HEK293 (cell line): ENCODE measurements at regions not wholly inside any gene's neighbourhood (a gene's known extent, or its start where the extent isn't known, plus 50 kb on each side); places are given as distances from the start of the nearest gene placed in this dataset.

Experiments used
- ATF2 ChIP-seq: fragments of 450-650 bp; formaldehyde crosslinking; IDR thresholded peaks from 2 replicates; pipeline ENCODE4 v1.5.1; 2016; ENCODE audit warnings: missing biosample characterization, missing genetic modification characterization, low read depth
- CTCF ChIP-seq: fragments of 450-650 bp; formaldehyde crosslinking; IDR thresholded peaks from 2 replicates; pipeline ENCODE4 v1.5.1; 2016; ENCODE audit warnings: missing biosample characterization, missing genetic modification characterization
- GLIS1 ChIP-seq: fragments of 450-650 bp; formaldehyde crosslinking; IDR thresholded peaks from 2 replicates; pipeline ENCODE4 v1.5.1; 2016; ENCODE audit warnings: missing biosample characterization, missing genetic modification characterization
- IKZF3 ChIP-seq: fragments of 450-650 bp; IDR thresholded peaks from 2 replicates; pipeline ENCODE4 v1.5.0; 2018; ENCODE audit warnings: missing biosample characterization, mild to moderate bottlenecking, missing genetic modification characterization, moderate library complexity
- KLF16 ChIP-seq: fragments of 450-650 bp; formaldehyde crosslinking; IDR thresholded peaks from 2 replicates; pipeline ENCODE4 v1.5.1; 2017; ENCODE audit warnings: missing biosample characterization, missing genetic modification characterization
- OSR2 ChIP-seq: fragments of 450-650 bp; formaldehyde crosslinking; IDR thresholded peaks from 2 replicates; pipeline ENCODE4 v1.5.1; 2016; ENCODE audit warnings: missing biosample characterization, missing genetic modification characterization
- PRDM6 ChIP-seq: fragments of 450-650 bp; formaldehyde crosslinking; IDR thresholded peaks from 2 replicates; pipeline ENCODE4 v1.5.1; 2017; ENCODE audit warnings: missing biosample characterization, missing genetic modification characterization
- TCF7L2 ChIP-seq: IDR thresholded peaks from 2 replicates; pipeline ENCODE4 v1.6.1; 2011; ENCODE audit warnings: low read depth, mild to moderate bottlenecking, inconsistent platforms, low read length, moderate library complexity, borderline replicate concordance
- YY2 ChIP-seq: fragments of 450-650 bp; formaldehyde crosslinking; IDR thresholded peaks from 2 replicates; pipeline ENCODE4 v1.5.1; 2016; ENCODE audit warnings: missing biosample characterization, missing genetic modification characterization
- ZBTB1 ChIP-seq: fragments of 450-650 bp; formaldehyde crosslinking; IDR thresholded peaks from 2 replicates; pipeline ENCODE4 v1.5.1; 2016; ENCODE audit warnings: missing biosample characterization, missing genetic modification characterization
- ZBTB6 ChIP-seq: fragments of 450-650 bp; formaldehyde crosslinking; IDR thresholded peaks from 2 replicates; pipeline ENCODE4 v1.5.1; 2017; ENCODE audit warnings: missing biosample characterization, missing genetic modification characterization
- ZBTB8A ChIP-seq: fragments of 450-650 bp; formaldehyde crosslinking; IDR thresholded peaks from 2 replicates; pipeline ENCODE4 v1.5.1; 2016; ENCODE audit warnings: missing biosample characterization, missing genetic modification characterization
- ZNF148 ChIP-seq: fragments of 450-650 bp; formaldehyde crosslinking; IDR thresholded peaks from 2 replicates; pipeline ENCODE4 v1.5.0; 2017; ENCODE audit warnings: missing biosample characterization, missing genetic modification characterization, borderline replicate concordance
- ZNF19 ChIP-seq: fragments of 450-650 bp; formaldehyde crosslinking; IDR thresholded peaks from 2 replicates; pipeline ENCODE4; 2016; ENCODE audit warnings: missing biosample characterization, missing genetic modification characterization, low read depth
- ZNF335 ChIP-seq: fragments of 450-650 bp; formaldehyde crosslinking; conservative IDR thresholded peaks from 2 replicates; pipeline ENCODE4 v1.5.1; 2016; ENCODE audit warnings: missing biosample characterization, missing genetic modification characterization
- ZNF362 ChIP-seq: fragments of 450-650 bp; formaldehyde crosslinking; IDR thresholded peaks from 2 replicates; pipeline ENCODE4 v1.5.1; 2016; ENCODE audit warnings: missing biosample characterization, missing genetic modification characterization
- ZNF366 ChIP-seq: fragments of 450-650 bp; formaldehyde crosslinking; conservative IDR thresholded peaks from 2 replicates; pipeline ENCODE4 v1.5.1; 2016; ENCODE audit warnings: missing biosample characterization, missing genetic modification characterization
- ZNF398 ChIP-seq: fragments of 450-650 bp; formaldehyde crosslinking; IDR thresholded peaks from 2 replicates; pipeline ENCODE4 v1.5.1; 2017; ENCODE audit warnings: missing biosample characterization, missing genetic modification characterization
- ZNF433 ChIP-seq: fragments of 450-650 bp; formaldehyde crosslinking; IDR thresholded peaks from 2 replicates; pipeline ENCODE4 v1.5.1; 2016; ENCODE audit warnings: missing biosample characterization, missing genetic modification characterization, low read depth
- ZNF513 ChIP-seq: fragments of 450-650 bp; IDR thresholded peaks from 2 replicates; pipeline ENCODE4 v1.5.1; 2018; ENCODE audit warnings: missing biosample characterization, missing genetic modification characterization
- ZNF514 ChIP-seq: fragments of 450-650 bp; formaldehyde crosslinking; IDR thresholded peaks from 2 replicates; pipeline ENCODE4 v1.5.1; 2016; ENCODE audit warnings: missing biosample characterization, missing genetic modification characterization
- ZNF596 ChIP-seq: fragments of 450-650 bp; IDR thresholded peaks from 2 replicates; pipeline ENCODE4 v1.5.0; 2018; ENCODE audit warnings: missing biosample characterization, mild to moderate bottlenecking, missing genetic modification characterization, moderate library complexity
- ZNF645 ChIP-seq: fragments of 450-650 bp; formaldehyde crosslinking; IDR thresholded peaks from 2 replicates; pipeline ENCODE4; 2016; ENCODE audit warnings: missing biosample characterization, missing genetic modification characterization
- ZNF654 ChIP-seq: fragments of 450-650 bp; formaldehyde crosslinking; IDR thresholded peaks from 2 replicates; pipeline ENCODE4 v1.5.1; 2016; ENCODE audit warnings: low read depth, missing biosample characterization, missing genetic modification characterization
- ZNF843 ChIP-seq: fragments of 450-650 bp; formaldehyde crosslinking; IDR thresholded peaks from 2 replicates; pipeline ENCODE4 v1.5.1; 2016; ENCODE audit warnings: missing biosample characterization, missing genetic modification characterization

GRCh38 chr6:144619966-144620365 is 334.8 kb downstream of the UTRN start (continued):
- TF ChIP-seq ZNF513, result peak; percentile 41
- peak; percentile 81 for TF ChIP-seq KLF16 (tag by site-specific recombination)
- TF ChIP-seq ZNF433 (tag by site-specific recombination), result no peak
- no peak for TF ChIP-seq ZBTB6 (tag by site-specific recombination)
- no peak for TF ChIP-seq ZNF19 (tag by site-specific recombination)
- peak; percentile 46; the same call in 1 of the 2 replicates for TF ChIP-seq ZNF398 (tag by site-specific recombination)
- TF ChIP-seq ZNF335 (tag by site-specific recombination), result 0 out of 2 replicates have a peak, but pooled peaks have one; percentile 21
- no peak for TF ChIP-seq TCF7L2
- TF ChIP-seq ZNF645 (tag by site-specific recombination), result no peak
- 0 out of 2 replicates have a peak, but pooled peaks have one; percentile 32 for TF ChIP-seq YY2 (tag by site-specific recombination)
- TF ChIP-seq ZNF843 (tag by site-specific recombination), result peak; percentile 89
- TF ChIP-seq IKZF3 (tag by site-specific recombination), result peak; percentile 45; the same call in 1 of the 2 replicates
- TF ChIP-seq GLIS1, result peak; percentile 17; the same call in 1 of the 2 replicates
- TF ChIP-seq ZBTB1 (tag by site-specific recombination), result no peak
- 0 out of 2 replicates have a peak, but pooled peaks have one; percentile 12 for TF ChIP-seq ZBTB8A (tag by site-specific recombination)
- peak; percentile 46; the same call in 1 of the 2 replicates for TF ChIP-seq PRDM6 (tag by site-specific recombination)
- no peak for TF ChIP-seq CTCF (tag by site-specific recombination)
- TF ChIP-seq OSR2 (tag by site-specific recombination), result 0 out of 2 replicates have a peak, but pooled peaks have one; percentile 18
- no peak for TF ChIP-seq ZNF596 (tag by site-specific recombination)
- TF ChIP-seq ZNF362 (tag by site-specific recombination), result no peak
- no peak for TF ChIP-seq ZNF148
- no peak for TF ChIP-seq ZNF514 (tag by site-specific recombination)
- peak; percentile 8 for TF ChIP-seq ZNF654 (tag by site-specific recombination)
- TF ChIP-seq ATF2 (tag by site-specific recombination), result peak; percentile 69
- 0 out of 2 replicates have a peak, but pooled peaks have one; percentile 28 for TF ChIP-seq ZNF366 (tag by site-specific recombination)
